ENCODE measurements at regions not wholly inside any gene's neighbourhood (a gene's known extent, or its start where the extent isn't known, plus 50 kb on each side); places are given as distances from the start of the nearest gene placed in this dataset.

DNA sequence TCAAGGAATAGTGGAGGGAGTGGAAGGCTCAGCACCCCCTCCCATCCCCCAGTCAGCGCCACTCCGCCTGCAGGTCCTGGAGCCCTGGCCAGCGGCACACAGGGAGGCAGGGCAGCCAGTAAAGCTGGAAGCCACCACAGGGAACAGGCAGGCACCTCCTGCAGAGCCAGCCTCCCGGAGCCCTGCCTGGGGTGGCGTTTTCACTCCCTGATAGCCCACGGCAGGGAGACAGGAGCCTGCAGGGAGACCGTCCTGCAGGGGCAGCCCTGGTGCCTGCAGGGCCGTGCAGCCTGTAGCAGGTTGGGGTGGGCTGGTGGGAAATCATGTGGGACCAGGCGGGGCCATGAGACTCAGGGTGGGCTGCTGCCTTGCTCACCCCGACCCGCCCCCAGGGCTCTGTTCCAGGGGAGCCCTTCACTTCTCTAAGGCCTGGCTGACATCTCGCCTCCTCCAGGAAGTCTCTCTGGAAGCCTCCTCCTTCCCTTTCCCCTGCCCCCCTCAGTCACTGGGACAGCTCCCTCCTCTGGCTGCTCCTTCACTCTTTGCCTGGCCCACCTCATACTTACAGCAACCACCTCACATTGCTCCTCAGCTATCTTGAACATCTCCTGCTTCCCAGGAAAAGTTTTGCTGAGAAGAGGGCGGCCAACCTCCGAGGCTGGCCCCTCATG, 221.0 kb downstream of the GLI2 start:
- no peaks in the 10 kb centered on the region for H3K36me3 Mint-ChIP-seq (ENCODE audit: low read depth)
- intact Hi-C loops (cut with micrococcal nuclease) = no loop called here
- CTCF ChIA-PET = interaction anchor here (0.6 kb wide), 1 partner anchor 128 kb away, joined by 3 read pairs; no protein-coding TSS in a partner anchor

DNA sequence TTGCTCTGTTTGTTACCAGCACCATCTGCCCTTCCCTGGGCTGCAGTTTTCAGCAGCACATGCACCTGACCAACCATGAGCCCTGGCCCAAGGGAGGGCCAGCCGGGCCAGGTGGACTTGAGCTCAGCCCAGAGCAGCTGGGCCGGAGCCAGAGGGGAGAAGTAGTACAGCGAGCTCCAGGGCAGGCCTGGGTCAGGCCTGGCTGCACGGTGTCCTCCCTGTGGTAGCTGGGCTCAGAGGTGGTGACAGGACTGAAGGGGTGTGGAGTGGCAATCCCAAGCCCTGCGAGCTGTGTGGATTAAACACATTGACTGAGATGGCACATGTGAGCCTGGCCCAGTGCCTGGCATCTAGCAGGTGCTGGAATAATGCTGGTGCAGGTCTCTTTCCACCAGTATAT, 222.2 kb downstream of the GLI2 start:
- intact Hi-C loops (cut with micrococcal nuclease) = no loop called here
- Mint-ChIP-seq H3K27ac (no peak overlapping the region), H3K27me3 (ENCODE audit: low read depth) (no peaks in the 10 kb centered on the region)

More for the DNA sequence above, 221.0 kb downstream of the GLI2 start:
- Mint-ChIP-seq H3K4me3 (no peak overlapping the region), H3K27ac (no peak overlapping the region), H3K27me3 (ENCODE audit: low read depth) (no peaks in the 10 kb centered on the region), H3K9me3 (no peaks in the 10 kb centered on the region), H3K4me1 (ENCODE audit: low read depth) (no peaks in the 10 kb centered on the region)
- DNase-seq = no peak

DNA sequence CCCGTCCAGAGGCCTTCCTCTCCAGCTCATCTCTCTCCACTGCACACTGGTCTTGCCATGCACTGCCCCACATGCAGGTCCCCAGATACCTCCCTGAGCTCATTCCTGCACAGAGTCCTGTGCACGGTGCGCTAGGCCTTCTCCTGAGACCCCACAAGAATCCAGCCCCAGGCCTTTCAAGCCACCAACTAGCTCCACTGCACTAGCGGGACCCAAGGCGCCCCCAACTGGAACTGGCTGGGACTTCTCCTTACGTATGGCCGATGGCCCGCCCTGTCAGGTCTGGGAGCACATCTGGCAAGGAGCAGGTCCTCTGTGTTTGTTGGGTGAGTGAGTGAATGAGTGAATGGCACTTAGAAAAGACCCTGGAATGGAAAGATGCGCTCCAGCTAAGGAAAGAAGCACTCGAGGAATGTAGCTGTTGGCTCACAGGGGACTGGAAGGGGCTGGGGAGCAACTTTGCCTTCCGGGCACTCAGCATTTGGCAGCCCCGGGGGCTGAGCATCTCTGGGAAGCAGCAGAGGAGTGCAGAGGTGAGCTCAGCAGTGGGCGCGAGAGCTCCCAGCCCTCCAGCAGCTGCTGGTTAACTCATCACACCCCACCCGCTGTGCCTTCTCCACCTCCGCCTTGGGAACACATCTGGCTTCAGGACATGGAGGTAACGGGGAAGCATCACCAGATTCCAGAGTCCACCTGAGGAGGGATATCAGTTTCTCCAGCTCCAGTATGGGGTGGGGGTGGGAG, 223.1 kb downstream of the GLI2 start:
- no peaks in the 10 kb centered on the region for H3K4me1 Mint-ChIP-seq (ENCODE audit: low read depth)
- H3K4me3 Mint-ChIP-seq = no peak overlapping the region
- intact Hi-C loops (cut with micrococcal nuclease) = no loop called here
- no peak overlapping the region for H3K27ac Mint-ChIP-seq
- DNase-seq = peak; percentile 11
- H3K27me3 Mint-ChIP-seq (ENCODE audit: low read depth) = no peaks in the 10 kb centered on the region
- H3K36me3 Mint-ChIP-seq (ENCODE audit: low read depth) = no peaks in the 10 kb centered on the region
- CTCF ChIA-PET = no interaction called here
- no peaks in the 10 kb centered on the region for H3K9me3 Mint-ChIP-seq

More for the DNA sequence above, 222.2 kb downstream of the GLI2 start:
- Mint-ChIP-seq H3K9me3 (no peaks in the 10 kb centered on the region), H3K4me1 (ENCODE audit: low read depth) (no peaks in the 10 kb centered on the region), H3K4me3 (no peak overlapping the region), H3K36me3 (ENCODE audit: low read depth) (no peaks in the 10 kb centered on the region)
- CTCF ChIA-PET = no interaction called here
- DNase-seq = no peak

DNA sequence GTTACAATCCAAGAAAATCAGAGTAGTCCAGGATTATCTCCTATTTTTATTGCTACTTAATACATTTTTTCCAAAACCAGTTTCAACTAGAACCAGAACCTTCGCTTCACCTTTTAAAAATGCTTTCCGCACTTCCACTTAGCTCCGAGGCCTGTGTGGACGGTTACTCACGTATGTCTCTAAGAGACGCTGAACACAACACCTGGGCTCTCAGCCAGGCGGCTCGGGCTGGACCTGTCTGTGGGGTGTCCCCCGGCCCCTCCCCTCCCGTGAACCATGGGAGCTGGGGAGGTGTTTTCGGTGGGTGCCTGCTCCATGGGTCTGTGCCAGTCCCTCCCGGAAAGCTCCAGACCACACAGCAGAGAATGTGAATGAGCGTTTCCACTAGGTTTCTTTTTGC, 223.8 kb downstream of the GLI2 start:
- CTCF ChIA-PET = no interaction called here
- Mint-ChIP-seq H3K9me3 (no peaks in the 10 kb centered on the region), H3K36me3 (ENCODE audit: low read depth) (no peaks in the 10 kb centered on the region), H3K27me3 (ENCODE audit: low read depth) (no peaks in the 10 kb centered on the region), H3K4me3 (no peak overlapping the region), H3K4me1 (ENCODE audit: low read depth) (no peaks in the 10 kb centered on the region), H3K27ac (no peak overlapping the region)
- DNase-seq = no peak
- intact Hi-C loops (cut with micrococcal nuclease) = no loop called here

DNA sequence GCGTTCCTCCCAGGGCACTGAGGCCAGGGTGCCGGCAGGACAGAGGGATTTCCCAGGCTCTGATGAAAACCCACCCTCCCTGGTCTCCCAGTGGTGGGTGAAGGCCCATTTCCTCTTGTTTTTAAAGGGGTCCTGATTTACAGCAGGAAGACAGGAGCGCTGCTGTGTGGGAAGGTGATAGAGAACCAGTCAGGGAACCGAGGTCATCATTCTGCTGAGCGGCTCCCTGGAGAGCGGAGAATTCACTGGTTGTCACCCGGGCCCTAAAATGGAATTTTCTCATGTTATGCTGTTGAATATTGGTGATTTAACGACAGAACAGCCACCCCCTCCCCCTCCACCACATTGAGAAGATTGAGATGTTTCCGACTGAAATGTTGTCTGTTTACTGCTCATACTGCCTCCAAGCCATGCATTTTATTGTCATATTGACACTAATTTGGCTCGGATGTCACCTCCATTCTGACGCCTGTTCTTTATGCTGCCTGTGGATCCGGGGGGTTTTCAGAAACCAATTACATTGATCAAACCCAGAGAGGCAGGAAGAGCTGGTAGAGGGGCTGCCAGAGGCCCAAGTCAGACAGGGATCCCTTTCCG, 225.2 kb downstream of the GLI2 start:
- no peaks in the 10 kb centered on the region for H3K27me3 Mint-ChIP-seq (ENCODE audit: low read depth)
- no peak overlapping the region for H3K27ac Mint-ChIP-seq
- H3K9me3 Mint-ChIP-seq = no peaks in the 10 kb centered on the region
- intact Hi-C loops (cut with micrococcal nuclease) = no loop called here
- no peak overlapping the region for H3K4me3 Mint-ChIP-seq
- no peaks in the 10 kb centered on the region for H3K4me1 Mint-ChIP-seq (ENCODE audit: low read depth)
- CTCF ChIA-PET = no interaction called here
- DNase-seq = no peak
- no peaks in the 10 kb centered on the region for H3K36me3 Mint-ChIP-seq (ENCODE audit: low read depth)

DNA sequence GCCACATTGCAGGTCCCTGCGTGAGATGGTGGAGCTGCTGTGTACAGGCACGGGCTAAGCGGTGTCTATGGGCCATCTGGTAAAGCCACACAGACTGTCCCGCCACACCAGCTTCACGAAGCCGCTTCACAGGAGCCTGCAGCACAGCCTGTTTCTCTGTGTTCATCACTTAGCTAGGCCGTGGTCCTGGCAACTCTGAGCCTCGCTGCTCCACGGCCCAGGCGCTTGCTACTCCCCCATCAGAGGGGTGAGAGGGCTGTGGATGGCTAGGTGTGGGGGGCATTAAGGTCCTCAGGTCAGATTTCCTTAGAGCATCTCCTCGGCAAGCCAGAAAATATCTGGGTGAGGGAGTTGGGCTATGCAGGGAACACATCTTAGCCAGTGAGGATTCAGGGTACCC, 225.7 kb downstream of the GLI2 start:
- Mint-ChIP-seq H3K9me3 (no peaks in the 10 kb centered on the region), H3K27ac (no peak overlapping the region), H3K4me3 (no peak overlapping the region), H3K27me3 (ENCODE audit: low read depth) (no peaks in the 10 kb centered on the region), H3K36me3 (ENCODE audit: low read depth) (no peaks in the 10 kb centered on the region), H3K4me1 (ENCODE audit: low read depth) (no peaks in the 10 kb centered on the region)
- intact Hi-C loops (cut with micrococcal nuclease) = no loop called here
- CTCF ChIA-PET = no interaction called here
- DNase-seq = no peak

DNA sequence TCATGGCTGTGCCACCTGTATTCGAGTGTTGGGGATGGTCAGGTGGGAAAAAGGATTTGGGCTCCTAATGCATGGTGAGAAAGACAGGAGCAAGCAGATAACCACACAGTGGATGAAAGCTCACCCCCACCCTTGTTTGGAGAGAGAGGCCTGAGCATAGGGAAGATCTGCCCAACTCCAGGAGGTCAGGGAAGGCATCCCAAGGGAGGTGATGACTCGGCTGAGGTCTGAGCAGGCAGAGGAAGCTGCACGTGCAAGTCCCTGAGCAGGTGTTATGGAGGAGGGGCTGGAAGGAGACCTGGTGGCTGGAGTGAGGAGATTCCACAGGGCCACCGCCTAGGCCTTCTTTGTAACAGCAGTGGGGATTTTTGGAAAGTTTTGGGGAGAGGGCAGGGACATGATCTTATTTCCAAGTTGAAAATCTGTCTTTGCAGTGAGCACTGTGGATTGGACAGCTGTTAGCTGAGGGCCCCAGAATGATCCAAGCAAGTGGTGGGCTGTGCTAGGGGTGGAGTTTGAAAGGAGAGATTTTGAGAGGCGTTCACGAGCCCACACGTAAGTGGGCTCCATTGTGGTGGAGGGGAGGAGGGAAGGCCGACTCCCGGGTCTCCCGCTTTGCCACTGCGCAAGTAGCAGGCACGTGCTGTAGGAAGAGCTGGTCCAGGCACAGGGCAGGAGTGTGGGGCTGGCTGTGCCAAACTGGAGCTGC, 228.5 kb downstream of the GLI2 start:
- intact Hi-C loops (cut with micrococcal nuclease) = no loop called here
- CTCF ChIA-PET = interaction anchor here (0.6 kb wide), 1 partner anchor 164 kb away, joined by 3 read pairs; no protein-coding TSS in a partner anchor
- Mint-ChIP-seq H3K36me3 (ENCODE audit: low read depth) (no peaks in the 10 kb centered on the region), H3K4me3 (no peak overlapping the region), H3K9me3 (no peaks in the 10 kb centered on the region), H3K27ac (no peak overlapping the region), H3K27me3 (ENCODE audit: low read depth) (no peaks in the 10 kb centered on the region), H3K4me1 (ENCODE audit: low read depth) (no peaks in the 10 kb centered on the region)
- no peak for DNase-seq

DNA sequence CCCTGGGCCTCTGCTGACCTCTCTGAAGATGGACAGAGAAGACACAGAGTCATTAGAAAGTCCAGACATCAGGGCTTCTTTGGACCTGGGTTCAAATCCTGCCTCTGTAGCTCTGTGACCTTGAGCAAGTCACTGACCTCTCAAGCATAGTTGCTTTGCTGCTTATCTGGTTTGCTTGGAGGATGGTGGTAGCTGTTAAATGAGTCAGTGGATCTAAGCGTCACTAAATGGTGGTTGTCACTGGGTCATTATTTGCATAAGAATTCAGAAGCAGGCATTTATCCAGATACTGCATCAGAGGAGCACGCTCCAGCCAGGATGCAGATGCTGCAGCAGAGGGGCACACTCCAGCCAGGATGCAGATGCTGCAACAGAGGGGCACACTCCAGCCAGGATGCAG, 229.2 kb downstream of the GLI2 start:
- no peaks in the 10 kb centered on the region for H3K36me3 Mint-ChIP-seq (ENCODE audit: low read depth)
- no peak for DNase-seq
- H3K4me1 Mint-ChIP-seq (ENCODE audit: low read depth) = no peaks in the 10 kb centered on the region
- intact Hi-C loops (cut with micrococcal nuclease) = no loop called here
- H3K27ac Mint-ChIP-seq = no peak overlapping the region
- CTCF ChIA-PET = interaction anchor here (0.6 kb wide), 1 partner anchor 164 kb away, joined by 3 read pairs; no protein-coding TSS in a partner anchor
- no peaks in the 10 kb centered on the region for H3K9me3 Mint-ChIP-seq
- H3K4me3 Mint-ChIP-seq = no peak overlapping the region
- no peaks in the 10 kb centered on the region for H3K27me3 Mint-ChIP-seq (ENCODE audit: low read depth)

DNA sequence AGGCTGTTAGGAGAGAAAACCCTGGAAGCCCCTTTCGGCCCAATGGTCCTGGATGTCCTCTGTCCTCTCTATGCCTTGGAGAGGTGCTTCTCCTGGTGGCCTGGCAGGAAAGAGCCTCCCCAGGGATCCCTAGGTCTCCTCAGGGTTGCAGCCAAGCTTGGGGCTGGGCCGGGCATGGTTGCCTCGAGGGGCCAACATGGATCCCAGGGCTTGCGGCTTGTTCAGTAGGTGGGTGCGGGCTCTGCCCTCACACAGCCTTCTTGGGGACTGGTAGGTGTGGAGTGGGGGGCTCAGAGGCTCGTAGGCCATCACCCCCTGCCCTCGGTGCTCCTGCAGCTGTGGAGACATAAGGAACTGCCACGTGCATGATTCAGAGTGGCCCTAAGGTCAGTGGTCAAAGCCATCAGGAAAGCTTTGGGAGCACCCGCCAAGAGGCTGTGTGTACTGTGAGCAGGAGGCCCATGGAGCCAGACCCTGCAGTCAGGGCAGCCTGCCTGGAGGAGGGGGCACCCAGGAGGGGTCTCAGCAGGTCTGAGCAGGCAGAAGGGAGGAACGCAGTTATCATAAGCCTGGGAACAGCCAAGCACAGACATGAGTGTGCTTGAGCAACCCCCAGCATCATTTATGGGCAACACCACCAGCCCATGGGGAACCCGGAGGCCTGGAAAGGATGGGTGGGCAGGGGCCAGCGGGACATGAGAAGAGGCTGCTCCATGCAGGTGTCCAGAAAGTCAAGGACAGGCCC, 231.0 kb downstream of the GLI2 start:
- no peaks in the 10 kb centered on the region for H3K27me3 Mint-ChIP-seq (ENCODE audit: low read depth)
- no peaks in the 10 kb centered on the region for H3K9me3 Mint-ChIP-seq
- no peaks in the 10 kb centered on the region for H3K36me3 Mint-ChIP-seq (ENCODE audit: low read depth)
- no peaks in the 10 kb centered on the region for H3K4me1 Mint-ChIP-seq (ENCODE audit: low read depth)
- H3K27ac Mint-ChIP-seq = no peak overlapping the region
- no peak overlapping the region for H3K4me3 Mint-ChIP-seq
- no peak for DNase-seq
- CTCF ChIA-PET = no interaction called here
- intact Hi-C loops (cut with micrococcal nuclease) = no loop called here

DNA sequence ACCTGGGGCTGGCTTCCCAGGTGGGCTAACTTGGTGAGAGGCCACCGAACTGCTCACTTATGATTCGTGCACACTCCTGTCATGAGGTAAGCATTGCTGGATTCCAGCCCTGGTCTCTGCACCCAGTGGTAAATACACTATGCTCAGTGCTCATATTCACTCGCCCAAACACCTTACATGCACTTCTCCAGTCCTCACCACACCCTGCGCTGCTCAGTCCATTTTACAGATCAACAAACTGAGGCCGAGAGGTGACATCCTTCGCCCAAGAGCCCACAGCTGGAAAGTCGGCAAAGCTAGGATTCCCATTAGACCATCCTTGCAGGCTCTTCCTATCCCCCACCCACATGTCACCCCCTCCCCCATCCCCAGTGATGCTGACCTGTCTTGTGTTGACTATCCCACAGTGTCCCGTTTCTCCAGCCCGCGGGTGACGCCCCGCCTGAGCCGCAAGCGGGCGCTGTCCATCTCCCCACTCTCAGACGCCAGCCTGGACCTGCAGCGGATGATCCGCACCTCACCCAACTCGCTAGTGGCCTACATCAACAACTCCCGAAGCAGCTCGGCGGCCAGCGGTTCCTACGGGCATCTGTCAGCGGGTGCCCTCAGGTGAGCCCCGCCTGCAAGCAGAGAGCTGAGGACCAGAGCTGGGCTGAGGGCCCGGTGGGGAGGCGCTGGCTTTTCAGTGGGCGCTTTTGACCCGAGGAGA, 232.8 kb downstream of the GLI2 start:
- CTCF ChIA-PET = no interaction called here
- Mint-ChIP-seq H3K27me3 (ENCODE audit: low read depth) (no peaks in the 10 kb centered on the region), H3K4me3 (no peak overlapping the region), H3K36me3 (ENCODE audit: low read depth) (no peaks in the 10 kb centered on the region), H3K9me3 (no peaks in the 10 kb centered on the region), H3K27ac (no peak overlapping the region), H3K4me1 (ENCODE audit: low read depth) (no peaks in the 10 kb centered on the region)
- DNase-seq = no peak
- intact Hi-C loops (cut with micrococcal nuclease) = no loop called here

DNA sequence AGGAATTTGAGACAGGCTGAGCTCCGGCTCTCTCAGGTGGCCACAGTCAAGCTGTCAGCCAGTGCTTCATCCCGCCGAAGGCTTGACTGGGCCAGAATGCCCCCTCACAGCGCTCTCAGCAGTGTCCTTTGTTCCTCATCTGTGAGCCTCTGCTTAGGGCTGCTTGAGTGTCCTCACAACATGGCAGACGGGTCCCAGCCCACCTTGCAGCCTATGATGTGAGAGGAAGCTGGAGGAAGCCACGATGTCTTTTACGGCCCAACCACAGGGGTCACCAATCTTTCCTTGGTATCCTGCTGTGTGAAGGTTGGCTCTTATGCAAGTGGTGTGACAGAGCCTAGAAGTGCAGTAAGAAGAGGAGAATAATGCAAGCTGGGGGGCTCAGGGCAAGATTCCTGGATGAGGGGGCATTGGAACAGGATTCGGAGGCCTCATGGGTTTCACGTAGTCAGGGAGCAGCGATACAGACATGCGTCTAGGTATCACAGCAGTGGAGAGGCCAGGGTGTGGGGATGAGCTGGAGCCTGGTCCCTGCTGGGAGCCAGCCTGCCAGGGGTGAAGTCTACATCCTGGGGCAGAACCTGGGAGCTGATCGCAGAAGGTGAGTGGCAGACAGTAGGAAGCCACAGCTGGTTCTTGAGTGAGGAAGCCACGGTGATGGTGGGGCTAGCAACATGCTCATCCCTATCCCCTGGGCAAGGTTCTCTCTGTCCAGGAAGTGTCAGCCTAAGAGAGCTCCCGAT, 234.1 kb downstream of the GLI2 start:
- intact Hi-C loops (cut with micrococcal nuclease) = no loop called here
- DNase-seq = no peak
- no peak overlapping the region for H3K27ac Mint-ChIP-seq
- no peaks in the 10 kb centered on the region for H3K27me3 Mint-ChIP-seq (ENCODE audit: low read depth)
- H3K9me3 Mint-ChIP-seq = no peaks in the 10 kb centered on the region
- no peaks in the 10 kb centered on the region for H3K4me1 Mint-ChIP-seq (ENCODE audit: low read depth)
- no peaks in the 10 kb centered on the region for H3K36me3 Mint-ChIP-seq (ENCODE audit: low read depth)
- CTCF ChIA-PET = no interaction called here
- H3K4me3 Mint-ChIP-seq = no peak overlapping the region

All from activated naive CD4-positive, alpha-beta T cell treated with anti-CD3 and anti-CD28 coated beads for 36 hours (primary cell).